ENCODE measurements at regions not wholly inside any gene's neighbourhood (a gene's known extent, or its start where the extent isn't known, plus 50 kb on each side); places are given as distances from the start of the nearest gene placed in this dataset.

DNA sequence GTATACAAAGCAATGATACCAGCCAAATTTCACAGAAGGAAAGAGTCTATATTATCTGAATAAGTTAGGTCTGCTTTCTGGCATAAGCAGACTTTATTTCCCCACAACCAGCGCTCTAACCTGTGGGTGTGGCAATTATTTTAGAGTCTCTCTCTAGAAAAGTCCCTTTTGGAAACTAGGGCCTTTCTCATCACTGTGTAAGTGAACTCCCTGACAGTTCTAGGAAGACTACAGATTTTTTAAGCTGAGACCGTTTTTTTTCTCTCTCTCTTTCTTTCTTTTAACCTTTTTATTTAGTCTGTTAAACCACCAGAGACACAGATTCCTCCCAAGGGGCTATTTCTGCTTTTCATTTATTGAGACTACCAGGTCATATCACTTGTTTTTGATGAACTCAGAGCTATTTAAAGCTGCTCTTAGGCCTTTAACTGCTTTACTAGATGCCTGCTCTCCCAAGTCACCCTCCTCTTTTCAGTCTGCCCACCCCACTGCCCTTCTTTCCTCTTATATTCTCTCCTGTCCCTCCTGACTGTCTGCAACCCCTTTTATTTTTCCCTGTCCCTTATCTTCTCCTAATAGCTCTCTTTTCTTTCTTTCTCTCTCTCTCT lies 69.2 kb upstream of the ARHGAP5 start:
- TF ChIP-seq, protein P1, sequence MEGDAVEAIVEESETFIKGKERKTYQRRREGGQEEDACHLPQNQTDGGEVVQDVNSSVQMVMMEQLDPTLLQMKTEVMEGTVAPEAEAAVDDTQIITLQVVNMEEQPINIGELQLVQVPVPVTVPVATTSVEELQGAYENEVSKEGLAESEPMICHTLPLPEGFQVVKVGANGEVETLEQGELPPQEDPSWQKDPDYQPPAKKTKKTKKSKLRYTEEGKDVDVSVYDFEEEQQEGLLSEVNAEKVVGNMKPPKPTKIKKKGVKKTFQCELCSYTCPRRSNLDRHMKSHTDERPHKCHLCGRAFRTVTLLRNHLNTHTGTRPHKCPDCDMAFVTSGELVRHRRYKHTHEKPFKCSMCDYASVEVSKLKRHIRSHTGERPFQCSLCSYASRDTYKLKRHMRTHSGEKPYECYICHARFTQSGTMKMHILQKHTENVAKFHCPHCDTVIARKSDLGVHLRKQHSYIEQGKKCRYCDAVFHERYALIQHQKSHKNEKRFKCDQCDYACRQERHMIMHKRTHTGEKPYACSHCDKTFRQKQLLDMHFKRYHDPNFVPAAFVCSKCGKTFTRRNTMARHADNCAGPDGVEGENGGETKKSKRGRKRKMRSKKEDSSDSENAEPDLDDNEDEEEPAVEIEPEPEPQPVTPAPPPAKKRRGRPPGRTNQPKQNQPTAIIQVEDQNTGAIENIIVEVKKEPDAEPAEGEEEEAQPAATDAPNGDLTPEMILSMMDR (IDR thresholded peaks at IDR 0.05; ENCODE audit: insufficient read depth, low read length, poor library complexity, severe bottlenecking) = no peak
- no peak for TF ChIP-seq EZH2phosphoT487 (conservative IDR thresholded peaks at IDR 0.05; ENCODE audit: low read length)

Measured in SU-DHL-6 (cell line).